ENCODE measurements at regions not wholly inside any gene's neighbourhood (a gene's known extent, or its start where the extent isn't known, plus 50 kb on each side); places are given as distances from the start of the nearest gene placed in this dataset.

DNA sequence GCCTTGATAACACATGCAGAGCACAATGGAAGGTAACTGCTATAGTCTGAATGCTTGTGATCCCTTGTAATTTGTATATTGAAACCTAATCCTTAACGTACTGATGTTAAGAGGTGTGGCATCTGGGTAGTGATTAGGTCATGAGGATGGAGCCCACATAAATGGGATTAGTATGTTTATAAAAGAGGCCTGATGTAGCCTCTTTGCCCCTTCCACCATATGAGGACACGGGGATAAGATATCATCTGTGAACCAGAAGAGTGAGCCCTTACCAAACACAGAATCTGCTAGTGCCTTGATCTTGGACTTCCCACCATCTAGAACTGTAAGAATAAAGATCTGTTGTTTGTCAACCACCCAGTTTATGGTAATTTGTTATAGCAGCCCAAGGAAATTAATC lies 1074.2 kb upstream of the INTU start:
- TF ChIP-seq ZNF776 (CRISPR knock-in tag; IDR thresholded peaks at IDR 0.05), result no peak
- TF ChIP-seq, protein P1, sequence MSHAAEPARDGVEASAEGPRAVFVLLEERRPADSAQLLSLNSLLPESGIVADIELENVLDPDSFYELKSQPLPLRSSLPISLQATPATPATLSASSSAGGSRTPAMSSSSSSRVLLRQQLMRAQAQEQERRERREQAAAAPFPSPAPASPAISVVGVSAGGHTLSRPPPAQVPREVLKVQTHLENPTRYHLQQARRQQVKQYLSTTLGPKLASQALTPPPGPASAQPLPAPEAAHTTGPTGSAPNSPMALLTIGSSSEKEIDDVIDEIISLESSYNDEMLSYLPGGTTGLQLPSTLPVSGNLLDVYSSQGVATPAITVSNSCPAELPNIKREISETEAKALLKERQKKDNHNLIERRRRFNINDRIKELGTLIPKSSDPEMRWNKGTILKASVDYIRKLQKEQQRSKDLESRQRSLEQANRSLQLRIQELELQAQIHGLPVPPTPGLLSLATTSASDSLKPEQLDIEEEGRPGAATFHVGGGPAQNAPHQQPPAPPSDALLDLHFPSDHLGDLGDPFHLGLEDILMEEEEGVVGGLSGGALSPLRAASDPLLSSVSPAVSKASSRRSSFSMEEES (CRISPR knock-in tag; IDR thresholded peaks at IDR 0.05), result no peak
- TF ChIP-seq EZH2 (conservative IDR thresholded peaks at IDR 0.05; ENCODE audit: low read depth, low read length), result no peak
- TF ChIP-seq ZNF354B (CRISPR knock-in tag; IDR thresholded peaks at IDR 0.05), result no peak
- TF ChIP-seq KDM5A (IDR thresholded peaks at IDR 0.05; ENCODE audit: borderline replicate concordance, low read length), result no peak
- TF ChIP-seq FOXO1 (CRISPR knock-in tag; IDR thresholded peaks at IDR 0.05), result no peak
- TF ChIP-seq POLR2A (IDR thresholded peaks at IDR 0.05; ENCODE audit: insufficient read depth in 1 of 2, low read depth in 2 of 2, low read length in 2 of 2), result no peak
- TF ChIP-seq, protein P2, sequence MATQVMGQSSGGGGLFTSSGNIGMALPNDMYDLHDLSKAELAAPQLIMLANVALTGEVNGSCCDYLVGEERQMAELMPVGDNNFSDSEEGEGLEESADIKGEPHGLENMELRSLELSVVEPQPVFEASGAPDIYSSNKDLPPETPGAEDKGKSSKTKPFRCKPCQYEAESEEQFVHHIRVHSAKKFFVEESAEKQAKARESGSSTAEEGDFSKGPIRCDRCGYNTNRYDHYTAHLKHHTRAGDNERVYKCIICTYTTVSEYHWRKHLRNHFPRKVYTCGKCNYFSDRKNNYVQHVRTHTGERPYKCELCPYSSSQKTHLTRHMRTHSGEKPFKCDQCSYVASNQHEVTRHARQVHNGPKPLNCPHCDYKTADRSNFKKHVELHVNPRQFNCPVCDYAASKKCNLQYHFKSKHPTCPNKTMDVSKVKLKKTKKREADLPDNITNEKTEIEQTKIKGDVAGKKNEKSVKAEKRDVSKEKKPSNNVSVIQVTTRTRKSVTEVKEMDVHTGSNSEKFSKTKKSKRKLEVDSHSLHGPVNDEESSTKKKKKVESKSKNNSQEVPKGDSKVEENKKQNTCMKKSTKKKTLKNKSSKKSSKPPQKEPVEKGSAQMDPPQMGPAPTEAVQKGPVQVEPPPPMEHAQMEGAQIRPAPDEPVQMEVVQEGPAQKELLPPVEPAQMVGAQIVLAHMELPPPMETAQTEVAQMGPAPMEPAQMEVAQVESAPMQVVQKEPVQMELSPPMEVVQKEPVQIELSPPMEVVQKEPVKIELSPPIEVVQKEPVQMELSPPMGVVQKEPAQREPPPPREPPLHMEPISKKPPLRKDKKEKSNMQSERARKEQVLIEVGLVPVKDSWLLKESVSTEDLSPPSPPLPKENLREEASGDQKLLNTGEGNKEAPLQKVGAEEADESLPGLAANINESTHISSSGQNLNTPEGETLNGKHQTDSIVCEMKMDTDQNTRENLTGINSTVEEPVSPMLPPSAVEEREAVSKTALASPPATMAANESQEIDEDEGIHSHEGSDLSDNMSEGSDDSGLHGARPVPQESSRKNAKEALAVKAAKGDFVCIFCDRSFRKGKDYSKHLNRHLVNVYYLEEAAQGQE (IDR thresholded peaks at IDR 0.05; ENCODE audit: borderline replicate concordance in 1 of 2, low read depth in 1 of 2, low read length in 2 of 2), result no peak
- TF ChIP-seq NR3C1 (CRISPR knock-in tag; IDR thresholded peaks at IDR 0.05), result no peak
- TF ChIP-seq, protein P3, sequence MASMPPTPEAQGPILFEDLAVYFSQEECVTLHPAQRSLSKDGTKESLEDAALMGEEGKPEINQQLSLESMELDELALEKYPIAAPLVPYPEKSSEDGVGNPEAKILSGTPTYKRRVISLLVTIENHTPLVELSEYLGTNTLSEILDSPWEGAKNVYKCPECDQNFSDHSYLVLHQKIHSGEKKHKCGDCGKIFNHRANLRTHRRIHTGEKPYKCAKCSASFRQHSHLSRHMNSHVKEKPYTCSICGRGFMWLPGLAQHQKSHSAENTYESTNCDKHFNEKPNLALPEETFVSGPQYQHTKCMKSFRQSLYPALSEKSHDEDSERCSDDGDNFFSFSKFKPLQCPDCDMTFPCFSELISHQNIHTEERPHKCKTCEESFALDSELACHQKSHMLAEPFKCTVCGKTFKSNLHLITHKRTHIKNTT (CRISPR knock-in tag; IDR thresholded peaks at IDR 0.05), result no peak
- TF ChIP-seq SP1 (IDR thresholded peaks at IDR 0.05), result no peak
- TF ChIP-seq SP1 (CRISPR knock-in tag; IDR thresholded peaks at IDR 0.05), result no peak
- no peak for TF ChIP-seq ETV5 (CRISPR knock-in tag; IDR thresholded peaks at IDR 0.05; ENCODE audit: borderline replicate concordance)
- no peak for TF ChIP-seq RBAK (CRISPR knock-in tag; IDR thresholded peaks at IDR 0.05)
